CD4-positive, alpha-beta T cell (primary cell): ENCODE measurements at regions not wholly inside any gene's neighbourhood (a gene's known extent, or its start where the extent isn't known, plus 50 kb on each side); places are given as distances from the start of the nearest gene placed in this dataset.

ENCODE experiments used
- ATAC-seq: fragments of 200-7000 bp; cut with Tn5 transposase; one replicate; pipeline ENCODE4 v1.10.0; 2022; ENCODE audit warnings: mild to moderate bottlenecking; ENCODE audit not compliant: poor library complexity
- CTCF ChIA-PET: fragments of 350-600 bp; sonication (Branson Sonifier 250); formaldehyde crosslinking; loops from one replicate; lab custom pipeline; 2021; ENCODE audit warnings: antibody characterized with exemption, inconsistent platforms; lab: Charles Lee
- POLR2A ChIA-PET: fragments of 350-600 bp; sonication (Branson Sonifier 250); formaldehyde crosslinking; loops from one replicate; lab custom pipeline; 2021; ENCODE audit warnings: antibody characterized with exemption, inconsistent platforms; lab: Charles Lee
- DNase-seq, 14 experiments: peaks; one replicate each; pipeline ENCODE4 v3.0.0-alpha.2; 2013 to 2020; ENCODE audit warnings: mixed read lengths in 2 of 14
- H3K27ac ChIP-seq, 2 donors: one replicate each; pipeline versions ENCODE4 v1.5.1 to v1.7.0; 2013; ENCODE audit warnings: low read length in 2 of 2, low read depth in 1 of 2, mild to moderate bottlenecking in 1 of 2
- H3K27me3 ChIP-seq, 2 experiments: 1 replicate in 1 of 2; 2 replicates in 1 of 2; pipeline versions ENCODE4 v1.6.1 to v1.7.0; 2013; ENCODE audit warnings: low read length in 2 of 2, control low read depth in 1 of 2, mild to moderate bottlenecking in 1 of 2, moderate library complexity in 1 of 2; ENCODE audit not compliant: insufficient read depth in 2 of 2, control insufficient read depth in 1 of 2
- H3K36me3 ChIP-seq: one replicate; pipeline ENCODE4 v1.6.1; 2013; ENCODE audit warnings: low read length, control low read depth; ENCODE audit not compliant: insufficient read depth
- H3K4me1 ChIP-seq: one replicate; pipeline ENCODE4 v1.6.1; 2013; ENCODE audit warnings: low read length, control low read depth; ENCODE audit not compliant: insufficient read depth
- H3K4me3 ChIP-seq: one replicate; pipeline ENCODE4 v1.5.1; 2013; ENCODE audit warnings: mild to moderate bottlenecking, low read length, moderate library complexity
- H3K9me3 ChIP-seq, 2 experiments: 1 replicate in 1 of 2; 2 replicates in 1 of 2; pipeline versions ENCODE4 v1.6.1 to v1.7.0; 2013; ENCODE audit warnings: low read length in 2 of 2, mild to moderate bottlenecking in 2 of 2, control low read depth in 1 of 2, moderate library complexity in 1 of 2; ENCODE audit not compliant: control insufficient read depth in 1 of 2, insufficient read depth in 1 of 2
- H3K27ac Mint-ChIP-seq: one replicate; pipeline ENCODE4 v1.8.0; 2020; ENCODE audit warnings: mixed read lengths
- H3K27me3 Mint-ChIP-seq: one replicate; pipeline ENCODE4 v1.8.0; 2021; ENCODE audit warnings: mixed read lengths
- H3K36me3 Mint-ChIP-seq: one replicate; pipeline ENCODE4 v1.8.0; 2021; ENCODE audit warnings: low read depth, mixed read lengths
- H3K4me1 Mint-ChIP-seq: one replicate; pipeline ENCODE4 v1.8.0; 2021; ENCODE audit warnings: low read depth, mixed read lengths
- H3K4me3 Mint-ChIP-seq: one replicate; pipeline ENCODE4 v1.8.0; 2020; ENCODE audit warnings: mild to moderate bottlenecking, mixed read lengths
- H3K9me3 Mint-ChIP-seq: one replicate; pipeline ENCODE4 v1.8.0; 2020; ENCODE audit warnings: mixed read lengths
- CTCF ChIP-seq: fragments of 200-600 bp; IDR thresholded peaks from one replicate; pipeline ENCODE4 v1.8.0; 2022; ENCODE audit warnings: antibody characterized with exemption, mild to moderate bottlenecking
- intact Hi-C, 2 experiments: fragments of 100-400 bp; cut with DNase I in 1 of 2; cut with micrococcal nuclease in 1 of 2; formaldehyde crosslinking; loops; one replicate each; pipeline versions ENCODE4 v1.15.1 to v1.9.0; 2023 to 2025; cut with DNase I, micrococcal nuclease

GRCh38 chrX:45424326-45424725, 223.7 kb upstream of the DIPK2B start:
- Histone ChIP-seq H3K4me1 (no peaks in the 10 kb centered on the region), H3K4me3 (no peak overlapping the region), H3K36me3 (no peaks in the 10 kb centered on the region), H3K27ac (no peak overlapping the region), H3K27me3 (no peaks in the 10 kb centered on the region), H3K9me3 (no peaks in the 10 kb centered on the region)
- ChIA-PET CTCF (no interaction called here), POLR2A (no interaction called here)
- Mint-ChIP-seq H3K4me1 (no peaks in the 10 kb centered on the region), H3K36me3 (no peaks in the 10 kb centered on the region), H3K27me3 (no peaks in the 10 kb centered on the region), H3K9me3 (no peaks in the 10 kb centered on the region), H3K27ac (no peak overlapping the region), H3K4me3 (no peak overlapping the region)
- DNase-seq (no peak), ATAC-seq (no peak)
- intact Hi-C loops: no loop called here
- TF ChIP-seq CTCF: no peak

- Mint-ChIP-seq H3K27ac (no peak overlapping the region), H3K36me3 (no peaks in the 10 kb centered on the region), H3K27me3 (no peaks in the 10 kb centered on the region), H3K4me1 (no peaks in the 10 kb centered on the region), H3K9me3 (no peaks in the 10 kb centered on the region), H3K4me3 (no peak overlapping the region)
- ATAC-seq: no peak
- no peak for TF ChIP-seq CTCF
- ChIA-PET POLR2A (no interaction called here), CTCF (no interaction called here)
- Histone ChIP-seq H3K27me3 (peaks cover 0 to 5% of the 10 kb centered on the region in 2 experiments), H3K36me3 (no peaks in the 10 kb centered on the region), H3K4me3 (no peak overlapping the region), H3K4me1 (no peaks in the 10 kb centered on the region), H3K27ac (no peak overlapping the region), H3K9me3 (no peaks in the 10 kb centered on the region)
- intact Hi-C loops: no loop called here
- no peak for DNase-seq
Measured at GRCh38 chrX:45422216-45422925, 221.7 kb upstream of the DIPK2B start.

- H3K36me3 Mint-ChIP-seq: no peaks in the 10 kb centered on the region
Measured at GRCh38 chrX:45421806-45422205, 221.1 kb upstream of the DIPK2B start.

More at GRCh38 chrX:45421806-45422205, 221.1 kb upstream of the DIPK2B start:
- Mint-ChIP-seq H3K9me3 (no peaks in the 10 kb centered on the region), H3K4me1 (no peaks in the 10 kb centered on the region), H3K27me3 (no peaks in the 10 kb centered on the region), H3K4me3 (no peak overlapping the region), H3K27ac (no peak overlapping the region)
- no peak for TF ChIP-seq CTCF
- no peaks in the 10 kb centered on the region for H3K9me3 ChIP-seq
- DNase-seq (no peak), ATAC-seq (no peak)
- no peaks in the 10 kb centered on the region for H3K36me3 ChIP-seq
- intact Hi-C loops: no loop called here
- no peak overlapping the region for H3K27ac ChIP-seq
- ChIA-PET POLR2A (no interaction called here), CTCF (no interaction called here)
- H3K4me1 ChIP-seq: no peaks in the 10 kb centered on the region
- peaks cover 0 to 5% of the 10 kb centered on the region in 2 experiments for H3K27me3 ChIP-seq
- H3K4me3 ChIP-seq: no peak overlapping the region
